ENCODE measurements at regions not wholly inside any gene's neighbourhood (a gene's known extent, or its start where the extent isn't known, plus 50 kb on each side); places are given as distances from the start of the nearest gene placed in this dataset.

DNA sequence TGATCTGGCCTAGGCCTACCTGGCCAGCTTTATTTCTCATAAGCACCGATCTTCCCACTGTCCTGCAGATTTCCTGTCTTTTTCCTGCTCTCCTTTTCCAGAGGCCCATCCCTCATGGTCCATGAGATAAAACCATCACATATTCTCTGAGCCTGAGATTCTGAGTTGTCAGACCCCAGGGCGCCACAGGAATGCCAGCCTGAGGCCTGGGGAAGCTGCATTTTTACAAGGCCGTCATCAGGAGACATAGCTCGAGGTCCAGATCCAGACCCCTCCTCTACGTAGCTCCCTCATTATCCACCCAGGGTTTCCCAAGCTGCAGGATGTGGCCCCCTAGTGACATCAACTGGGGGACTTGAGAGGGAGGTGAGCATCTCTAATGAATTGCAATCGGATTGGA lies 204.3 kb downstream of the ATPSCKMT start:
- no peak for TF ChIP-seq POLR2A (IDR thresholded peaks at IDR 0.05)
- TF ChIP-seq, protein P1, sequence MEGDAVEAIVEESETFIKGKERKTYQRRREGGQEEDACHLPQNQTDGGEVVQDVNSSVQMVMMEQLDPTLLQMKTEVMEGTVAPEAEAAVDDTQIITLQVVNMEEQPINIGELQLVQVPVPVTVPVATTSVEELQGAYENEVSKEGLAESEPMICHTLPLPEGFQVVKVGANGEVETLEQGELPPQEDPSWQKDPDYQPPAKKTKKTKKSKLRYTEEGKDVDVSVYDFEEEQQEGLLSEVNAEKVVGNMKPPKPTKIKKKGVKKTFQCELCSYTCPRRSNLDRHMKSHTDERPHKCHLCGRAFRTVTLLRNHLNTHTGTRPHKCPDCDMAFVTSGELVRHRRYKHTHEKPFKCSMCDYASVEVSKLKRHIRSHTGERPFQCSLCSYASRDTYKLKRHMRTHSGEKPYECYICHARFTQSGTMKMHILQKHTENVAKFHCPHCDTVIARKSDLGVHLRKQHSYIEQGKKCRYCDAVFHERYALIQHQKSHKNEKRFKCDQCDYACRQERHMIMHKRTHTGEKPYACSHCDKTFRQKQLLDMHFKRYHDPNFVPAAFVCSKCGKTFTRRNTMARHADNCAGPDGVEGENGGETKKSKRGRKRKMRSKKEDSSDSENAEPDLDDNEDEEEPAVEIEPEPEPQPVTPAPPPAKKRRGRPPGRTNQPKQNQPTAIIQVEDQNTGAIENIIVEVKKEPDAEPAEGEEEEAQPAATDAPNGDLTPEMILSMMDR (IDR thresholded peaks at IDR 0.05 in 8 of 11, conservative IDR thresholded peaks at IDR 0.05 in 3 of 11) = no peak
